OCI-LY7 (cell line): ENCODE measurements at regions not wholly inside any gene's neighbourhood (a gene's known extent, or its start where the extent isn't known, plus 50 kb on each side); places are given as distances from the start of the nearest gene placed in this dataset.

Experiments
- BruUV-seq: library from RNA; stranded (reverse); fragments of 400-500 nt; replicated peaks from 2 replicates; lab custom pipeline; 2021; lab: Mats Ljungman, UMichigan
- CTCF ChIA-PET: fragments of 300-600 bp; sonication (Branson Sonifier 250); formaldehyde crosslinking; loops from one replicate; lab custom pipeline; 2022; ENCODE audit warnings: antibody characterized with exemption; ENCODE audit not compliant: unreplicated experiment; lab: Charles Lee
- POLR2A ChIA-PET: fragments of 300-600 bp; sonication (Branson Sonifier 250); formaldehyde crosslinking; loops from one replicate; lab custom pipeline; 2022; ENCODE audit warnings: antibody characterized with exemption; lab: Charles Lee
- DNase-seq: peaks from one replicate; pipeline ENCODE4 v3.0.0-alpha.2; 2015; ENCODE audit warnings: low spot score
- H2AFZ ChIP-seq: fragments of 200-600 bp; sonication (generic), shearing (Covaris generic); 2 replicates; pipeline ENCODE4 v1.6.1; 2014; ENCODE audit warnings: mild to moderate bottlenecking, antibody characterized with exemption, low read length, moderate library complexity
- H3K27ac ChIP-seq: fragments of 200-600 bp; sonication (generic); 2 replicates; pipeline ENCODE4 v1.5.1; 2014; ENCODE audit warnings: mixed run types, low read depth, mild to moderate bottlenecking, moderate library complexity, low read length, inconsistent platforms; ENCODE audit not compliant: poor library complexity, severe bottlenecking
- H3K36me3 ChIP-seq: fragments of 200-600 bp; sonication (generic); 2 replicates; pipeline ENCODE4 v1.6.1; 2014; ENCODE audit warnings: mild to moderate bottlenecking, antibody characterized with exemption, low read length, moderate library complexity, mixed read lengths; ENCODE audit not compliant: insufficient read depth
- H3K4me1 ChIP-seq: fragments of 200-600 bp; sonication (generic); 2 replicates; pipeline ENCODE4 v1.5.1; 2014; ENCODE audit warnings: mild to moderate bottlenecking, low read length; ENCODE audit not compliant: insufficient read depth, poor library complexity, severe bottlenecking
- H3K4me2 ChIP-seq: fragments of 200-600 bp; sonication (generic); 2 replicates; pipeline ENCODE4 v1.6.1; 2014; ENCODE audit warnings: mild to moderate bottlenecking, low read length
- H3K4me3 ChIP-seq: fragments of 200-600 bp; sonication (generic); 2 replicates; pipeline ENCODE4 v1.5.1; 2014; ENCODE audit warnings: mild to moderate bottlenecking, low read depth, low read length; ENCODE audit not compliant: poor library complexity, severe bottlenecking
- H3K79me2 ChIP-seq: fragments of 200-600 bp; sonication (generic); 2 replicates; pipeline ENCODE4 v1.6.1; 2016; ENCODE audit warnings: low read depth, mild to moderate bottlenecking, low read length, moderate library complexity, mixed read lengths; ENCODE audit not compliant: insufficient read depth
- H3K9me2 ChIP-seq: fragments of 200-600 bp; sonication (generic); 2 replicates; pipeline ENCODE4 v1.6.1; 2016; ENCODE audit warnings: mild to moderate bottlenecking, low read length, mixed read lengths; ENCODE audit not compliant: insufficient read depth
- H3K9me3 ChIP-seq: fragments of 200-600 bp; sonication (generic); 2 replicates; pipeline ENCODE4 v1.6.1; 2014; ENCODE audit warnings: mild to moderate bottlenecking, mixed run types, low read length, mixed read lengths
- H4K20me1 ChIP-seq: fragments of 200-600 bp; sonication (generic); 2 replicates; pipeline ENCODE4 v1.6.1; 2014; ENCODE audit warnings: mild to moderate bottlenecking, antibody characterized with exemption, low read length, moderate library complexity, mixed read lengths; ENCODE audit not compliant: insufficient read depth
- EZH2phosphoT487 ChIP-seq: fragments of 200-600 bp; sonication (generic); IDR thresholded peaks from 2 replicates; pipeline ENCODE4 v1.6.1; 2018; ENCODE audit warnings: low read depth, borderline replicate concordance, mild to moderate bottlenecking, mixed run types, antibody characterized with exemption, low read length, moderate library complexity, mixed read lengths
- intact Hi-C: fragments of 100-400 bp; cut with micrococcal nuclease; formaldehyde crosslinking; loops from one replicate; pipeline ENCODE4 v1.10.0; 2022; ENCODE audit not compliant: unreplicated experiment
- TF ChIP-seq, protein P1 (sequence below): fragments of 200-600 bp; sonication (generic); conservative IDR thresholded peaks from 2 replicates; pipeline ENCODE4 v1.5.1; 2014; ENCODE audit warnings: mild to moderate bottlenecking, antibody characterized with exemption, low read length, moderate library complexity, mixed read lengths

DNA sequence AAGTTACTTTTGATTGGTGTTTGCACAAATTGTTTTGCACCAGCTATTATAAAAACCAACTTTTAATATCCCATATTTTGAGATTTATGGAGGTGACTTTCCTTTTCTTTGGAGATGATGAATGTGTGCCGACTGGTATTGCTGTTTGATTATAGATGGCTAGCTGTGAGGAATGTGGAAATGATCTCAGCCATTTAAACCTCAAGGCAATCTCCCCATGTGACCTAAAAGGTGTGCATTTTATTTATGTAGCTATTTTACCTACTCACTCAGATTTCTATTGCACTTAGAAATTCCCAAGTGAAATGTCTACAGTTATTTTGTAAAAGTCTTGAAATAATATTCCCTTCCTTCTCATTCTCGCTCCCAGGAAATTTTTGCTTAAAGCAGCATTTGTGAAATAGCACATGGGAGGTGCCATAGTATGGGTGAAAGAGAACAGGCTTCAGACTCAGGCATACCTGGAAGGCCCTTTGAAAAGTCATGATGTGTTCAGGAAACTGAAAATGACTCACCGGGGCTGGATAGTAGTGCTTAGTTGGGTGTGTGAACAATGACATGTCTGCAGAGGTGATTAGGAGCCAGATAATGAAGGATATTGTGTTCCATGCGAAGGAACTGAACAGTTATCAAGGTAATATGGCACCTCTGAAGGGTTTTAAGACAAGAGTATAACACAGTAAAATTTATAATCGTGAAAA is 247.6 kb downstream of the CBLL2 start:
- no peak for DNase-seq
- Histone ChIP-seq H4K20me1 (no peaks in the 10 kb centered on the region), H3K27ac (no peak overlapping the region), H3K9me3 (no peaks in the 10 kb centered on the region), H3K4me3 (no peak overlapping the region), H3K36me3 (no peaks in the 10 kb centered on the region), H3K4me2 (no peak overlapping the region), H2AFZ (no peak overlapping the region), H3K79me2 (no peaks in the 10 kb centered on the region), H3K4me1 (no peaks in the 10 kb centered on the region), H3K9me2 (no peaks in the 10 kb centered on the region)
- TF ChIP-seq, protein P1, sequence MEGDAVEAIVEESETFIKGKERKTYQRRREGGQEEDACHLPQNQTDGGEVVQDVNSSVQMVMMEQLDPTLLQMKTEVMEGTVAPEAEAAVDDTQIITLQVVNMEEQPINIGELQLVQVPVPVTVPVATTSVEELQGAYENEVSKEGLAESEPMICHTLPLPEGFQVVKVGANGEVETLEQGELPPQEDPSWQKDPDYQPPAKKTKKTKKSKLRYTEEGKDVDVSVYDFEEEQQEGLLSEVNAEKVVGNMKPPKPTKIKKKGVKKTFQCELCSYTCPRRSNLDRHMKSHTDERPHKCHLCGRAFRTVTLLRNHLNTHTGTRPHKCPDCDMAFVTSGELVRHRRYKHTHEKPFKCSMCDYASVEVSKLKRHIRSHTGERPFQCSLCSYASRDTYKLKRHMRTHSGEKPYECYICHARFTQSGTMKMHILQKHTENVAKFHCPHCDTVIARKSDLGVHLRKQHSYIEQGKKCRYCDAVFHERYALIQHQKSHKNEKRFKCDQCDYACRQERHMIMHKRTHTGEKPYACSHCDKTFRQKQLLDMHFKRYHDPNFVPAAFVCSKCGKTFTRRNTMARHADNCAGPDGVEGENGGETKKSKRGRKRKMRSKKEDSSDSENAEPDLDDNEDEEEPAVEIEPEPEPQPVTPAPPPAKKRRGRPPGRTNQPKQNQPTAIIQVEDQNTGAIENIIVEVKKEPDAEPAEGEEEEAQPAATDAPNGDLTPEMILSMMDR: no peak
- no peak for TF ChIP-seq EZH2phosphoT487
- POLR2A ChIA-PET: no interaction called here
- BruUV-seq: no TSS peak
- intact Hi-C loops: no loop called here
- CTCF ChIA-PET: no interaction called here

DNA sequence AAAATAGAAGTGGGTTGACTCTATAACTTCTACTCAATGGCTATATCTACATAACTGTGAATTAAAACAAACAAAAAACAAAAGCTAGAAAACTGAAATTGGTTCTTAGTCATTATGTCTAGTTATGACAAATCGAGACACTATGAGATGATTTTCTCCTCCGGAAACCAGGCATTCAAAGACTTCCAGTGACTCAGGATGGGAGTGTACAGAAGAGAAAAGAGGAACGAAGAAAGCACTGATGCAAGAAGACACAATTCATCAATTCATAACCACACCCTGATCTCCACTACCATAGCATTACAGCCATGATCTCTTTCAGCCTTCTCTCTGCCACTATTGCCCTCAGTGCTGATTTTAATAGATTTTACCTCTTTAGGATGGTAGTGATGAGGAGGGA is 253.6 kb downstream of the CBLL2 start:
- Histone ChIP-seq H3K4me1 (no peaks in the 10 kb centered on the region), H3K79me2 (no peaks in the 10 kb centered on the region), H4K20me1 (no peaks in the 10 kb centered on the region), H3K4me2 (no peak overlapping the region), H3K36me3 (no peaks in the 10 kb centered on the region), H3K27ac (no peak overlapping the region), H2AFZ (no peak overlapping the region), H3K4me3 (no peak overlapping the region), H3K9me3 (no peaks in the 10 kb centered on the region), H3K9me2 (no peaks in the 10 kb centered on the region)
- no TSS peak for BruUV-seq
- no peak for DNase-seq
- POLR2A ChIA-PET: no interaction called here
- CTCF ChIA-PET: no interaction called here
- intact Hi-C loops: no loop called here
- TF ChIP-seq, protein P1: no peak
- TF ChIP-seq EZH2phosphoT487: no peak

DNA sequence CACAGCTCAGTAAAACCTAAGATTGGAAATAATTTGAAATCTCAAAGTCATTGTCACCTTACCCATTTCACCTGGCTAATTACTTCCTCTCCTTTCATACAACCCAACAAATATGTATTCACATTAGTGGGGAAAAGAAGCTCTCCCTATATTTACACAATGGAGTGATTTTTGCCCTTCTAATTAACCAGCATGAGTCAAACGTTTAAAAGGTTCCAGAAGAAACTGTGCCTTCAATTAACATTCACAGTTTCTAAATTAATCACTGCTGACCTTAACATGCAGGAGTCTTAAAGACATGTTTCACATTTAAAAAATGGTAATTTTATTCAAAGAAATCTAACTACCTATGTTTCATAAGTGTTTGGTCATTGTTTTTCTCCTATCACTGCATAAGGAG is 254.6 kb downstream of the CBLL2 start:
- no peaks in the 10 kb centered on the region for H3K9me2 ChIP-seq
- no TSS peak for BruUV-seq
- H3K4me2 ChIP-seq: no peak overlapping the region
- no peak overlapping the region for H2AFZ ChIP-seq
- no peaks in the 10 kb centered on the region for H3K4me1 ChIP-seq
- no peak for DNase-seq
- no peaks in the 10 kb centered on the region for H3K36me3 ChIP-seq
- H3K79me2 ChIP-seq: no peaks in the 10 kb centered on the region
- ChIA-PET POLR2A (no interaction called here), CTCF (no interaction called here)
- intact Hi-C loops: no loop called here
- no peaks in the 10 kb centered on the region for H3K9me3 ChIP-seq
- TF ChIP-seq, protein P1: no peak
- TF ChIP-seq EZH2phosphoT487: no peak
- H4K20me1 ChIP-seq: no peaks in the 10 kb centered on the region
- no peak overlapping the region for H3K27ac ChIP-seq
- no peak overlapping the region for H3K4me3 ChIP-seq
